ENCODE measurements at regions not wholly inside any gene's neighbourhood (a gene's known extent, or its start where the extent isn't known, plus 50 kb on each side); places are given as distances from the start of the nearest gene placed in this dataset.

DNA sequence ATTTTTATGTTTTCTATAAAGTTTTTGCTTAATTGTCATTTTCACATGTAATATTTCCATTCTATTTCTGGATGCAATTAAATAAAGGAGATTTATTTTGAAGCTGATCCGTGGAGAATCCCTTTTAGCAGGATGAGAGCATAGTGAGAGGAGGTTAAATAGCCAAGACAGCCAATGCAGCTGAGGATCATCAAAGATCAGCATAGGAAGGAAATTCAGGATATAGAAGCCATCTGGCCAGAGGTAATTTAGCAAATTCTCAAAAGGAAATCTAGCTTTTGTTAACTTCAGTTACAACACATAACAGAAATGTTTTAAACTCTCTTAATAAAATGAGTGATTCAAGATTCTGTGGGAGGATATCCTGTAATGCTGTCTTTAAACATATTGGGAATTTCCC is 122.8 kb upstream of the PDE3A start:
- TF ChIP-seq, protein P1, sequence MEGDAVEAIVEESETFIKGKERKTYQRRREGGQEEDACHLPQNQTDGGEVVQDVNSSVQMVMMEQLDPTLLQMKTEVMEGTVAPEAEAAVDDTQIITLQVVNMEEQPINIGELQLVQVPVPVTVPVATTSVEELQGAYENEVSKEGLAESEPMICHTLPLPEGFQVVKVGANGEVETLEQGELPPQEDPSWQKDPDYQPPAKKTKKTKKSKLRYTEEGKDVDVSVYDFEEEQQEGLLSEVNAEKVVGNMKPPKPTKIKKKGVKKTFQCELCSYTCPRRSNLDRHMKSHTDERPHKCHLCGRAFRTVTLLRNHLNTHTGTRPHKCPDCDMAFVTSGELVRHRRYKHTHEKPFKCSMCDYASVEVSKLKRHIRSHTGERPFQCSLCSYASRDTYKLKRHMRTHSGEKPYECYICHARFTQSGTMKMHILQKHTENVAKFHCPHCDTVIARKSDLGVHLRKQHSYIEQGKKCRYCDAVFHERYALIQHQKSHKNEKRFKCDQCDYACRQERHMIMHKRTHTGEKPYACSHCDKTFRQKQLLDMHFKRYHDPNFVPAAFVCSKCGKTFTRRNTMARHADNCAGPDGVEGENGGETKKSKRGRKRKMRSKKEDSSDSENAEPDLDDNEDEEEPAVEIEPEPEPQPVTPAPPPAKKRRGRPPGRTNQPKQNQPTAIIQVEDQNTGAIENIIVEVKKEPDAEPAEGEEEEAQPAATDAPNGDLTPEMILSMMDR (IDR thresholded peaks at IDR 0.05; ENCODE audit: extremely low read depth, missing control alignments) = no peak
- no peak for DNase-seq (ENCODE audit: low spot score)

DNA sequence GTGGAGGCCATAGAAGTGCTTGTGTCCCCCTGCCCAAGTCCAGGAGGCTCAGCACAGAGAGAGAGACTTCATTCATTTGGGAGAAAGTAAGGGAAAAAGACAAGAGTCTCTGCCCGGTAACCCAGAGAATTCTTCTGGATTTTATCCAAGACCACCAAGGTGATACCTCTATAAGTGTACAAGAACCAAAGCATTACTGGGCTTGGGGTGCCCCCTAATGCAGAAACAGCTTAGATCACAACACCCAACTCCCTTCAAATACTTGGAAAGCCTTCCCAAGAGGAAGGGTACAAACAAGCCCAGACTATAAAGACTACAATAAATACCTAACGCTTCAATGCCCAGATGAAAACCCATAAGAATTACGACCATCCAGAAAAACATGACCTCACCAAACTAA is 119.7 kb upstream of the PDE3A start:
- TF ChIP-seq, protein P1 (IDR thresholded peaks at IDR 0.05; ENCODE audit: extremely low read depth, missing control alignments) = no peak
- no peak for DNase-seq (ENCODE audit: low spot score)

DNA sequence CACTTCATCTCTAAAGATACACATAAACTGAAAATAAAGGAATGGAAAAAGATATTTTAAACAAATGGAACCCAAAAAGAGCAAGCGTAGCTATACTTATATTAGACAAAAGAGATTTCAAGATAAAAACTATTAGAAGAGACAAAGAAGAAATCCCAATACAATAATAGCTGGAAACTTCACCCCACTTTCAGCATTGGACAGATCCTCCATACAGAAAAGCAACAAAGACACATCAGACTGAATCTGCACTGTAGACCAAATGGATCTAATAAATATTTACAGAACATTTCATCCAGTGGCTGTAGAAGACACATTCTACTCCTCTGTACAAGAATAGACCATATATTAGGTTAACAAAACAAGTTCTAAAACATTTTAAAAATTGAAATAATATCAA is 117.6 kb upstream of the PDE3A start:
- TF ChIP-seq, protein P1 (IDR thresholded peaks at IDR 0.05; ENCODE audit: extremely low read depth, missing control alignments) = no peak
- DNase-seq (ENCODE audit: low spot score) = no peak

DNA sequence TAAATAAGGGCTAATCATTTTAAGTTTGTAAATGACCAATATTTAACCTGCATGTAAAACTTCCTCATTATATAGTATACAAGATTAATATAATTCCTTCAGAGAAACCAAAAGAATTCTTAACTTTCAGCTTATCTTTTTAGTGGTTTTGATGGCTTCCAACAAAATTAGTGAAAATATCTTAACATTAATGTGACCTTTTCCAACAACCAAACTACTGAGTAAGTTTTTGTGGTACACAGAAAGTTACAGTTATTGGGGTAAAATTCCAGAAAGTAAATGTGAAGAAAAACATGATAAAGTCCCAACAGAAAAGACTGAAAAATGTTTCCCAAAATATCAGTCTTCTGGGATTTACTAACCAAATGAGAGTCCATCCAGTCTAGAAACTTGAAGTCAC is 111.0 kb upstream of the PDE3A start:
- DNase-seq (ENCODE audit: low spot score) = no peak
- TF ChIP-seq, protein P1 (IDR thresholded peaks at IDR 0.05; ENCODE audit: extremely low read depth, missing control alignments) = no peak

DNA sequence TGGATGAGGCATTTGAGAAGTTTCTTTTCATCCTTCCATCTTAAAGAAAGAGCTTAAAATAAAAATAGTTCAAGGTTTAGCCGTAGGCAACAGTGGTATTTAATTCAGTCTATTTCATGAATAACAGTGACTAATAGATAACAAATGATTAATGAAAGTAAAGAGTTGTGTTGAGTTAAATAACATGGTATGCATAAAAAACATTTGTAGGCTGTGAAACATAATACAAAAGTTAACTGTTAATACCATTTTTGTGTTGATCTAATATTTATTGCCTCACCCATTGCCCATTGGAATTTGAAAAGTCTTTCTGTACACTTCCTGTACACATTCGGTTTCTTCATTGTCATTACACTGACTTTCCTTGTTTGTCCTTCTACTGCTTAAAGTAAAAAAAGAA is 108.6 kb upstream of the PDE3A start:
- DNase-seq (ENCODE audit: low spot score) = no peak
- TF ChIP-seq, protein P1 (IDR thresholded peaks at IDR 0.05; ENCODE audit: extremely low read depth, missing control alignments) = no peak

DNA sequence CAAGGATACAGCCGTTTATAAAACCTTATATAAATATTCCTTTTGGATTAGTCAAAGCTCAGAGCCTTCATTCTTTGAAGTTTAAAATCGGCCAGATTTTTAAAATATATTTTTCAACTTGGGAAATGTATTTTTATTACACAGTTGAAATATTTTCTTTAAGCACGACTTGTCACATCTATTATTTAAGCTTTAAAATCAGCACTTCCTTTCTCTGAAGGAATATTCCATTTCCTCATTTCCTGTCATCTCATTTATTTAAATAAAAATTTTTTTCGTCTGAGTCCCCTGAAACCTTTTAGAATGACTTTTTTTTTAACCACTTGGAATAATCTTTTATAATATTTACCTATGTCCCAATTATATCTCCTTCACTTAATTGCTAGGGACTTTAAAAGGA is 107.5 kb upstream of the PDE3A start:
- TF ChIP-seq, protein P1 (IDR thresholded peaks at IDR 0.05; ENCODE audit: extremely low read depth, missing control alignments) = no peak
- DNase-seq (ENCODE audit: low spot score) = no peak

DNA sequence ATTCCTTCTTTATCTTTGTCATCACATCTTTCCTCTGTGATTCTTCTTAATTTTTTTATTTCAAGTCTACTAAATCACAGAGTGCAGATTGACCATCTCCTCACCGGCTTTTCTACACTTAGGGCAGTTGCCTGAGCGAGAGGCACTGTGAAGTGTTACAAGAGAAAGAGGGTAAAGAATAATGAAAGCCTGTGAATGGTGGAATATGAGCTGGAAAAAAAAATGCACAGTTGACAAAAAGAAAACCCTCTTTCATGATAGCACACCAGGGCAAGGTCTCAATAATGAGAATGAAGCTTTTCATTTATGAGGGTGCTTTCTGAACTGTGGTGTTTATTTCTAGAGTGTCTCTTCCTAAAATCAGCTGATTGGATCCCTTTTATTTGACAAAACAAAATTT is 106.2 kb upstream of the PDE3A start:
- DNase-seq (ENCODE audit: low spot score) = no peak
- TF ChIP-seq, protein P1 (IDR thresholded peaks at IDR 0.05; ENCODE audit: extremely low read depth, missing control alignments) = no peak
